SU-DHL-6 (cell line): ENCODE measurements at regions not wholly inside any gene's neighbourhood (a gene's known extent, or its start where the extent isn't known, plus 50 kb on each side); places are given as distances from the start of the nearest gene placed in this dataset.

Experiments
- CTCF ChIP-seq: fragments of 200-600 bp; sonication (generic); IDR thresholded peaks from one replicate; pipeline ENCODE4 v1.5.1; 2017; ENCODE audit warnings: antibody characterized with exemption, mild to moderate bottlenecking, low read length, moderate library complexity; ENCODE audit not compliant: insufficient read depth, poor library complexity, severe bottlenecking
- EZH2phosphoT487 ChIP-seq: fragments of 200-600 bp; sonication (generic), shearing (Covaris generic); conservative IDR thresholded peaks from 2 replicates; pipeline ENCODE4 v1.6.1; 2018; ENCODE audit warnings: mild to moderate bottlenecking, antibody characterized with exemption, low read length, moderate library complexity, mixed read lengths

DNA sequence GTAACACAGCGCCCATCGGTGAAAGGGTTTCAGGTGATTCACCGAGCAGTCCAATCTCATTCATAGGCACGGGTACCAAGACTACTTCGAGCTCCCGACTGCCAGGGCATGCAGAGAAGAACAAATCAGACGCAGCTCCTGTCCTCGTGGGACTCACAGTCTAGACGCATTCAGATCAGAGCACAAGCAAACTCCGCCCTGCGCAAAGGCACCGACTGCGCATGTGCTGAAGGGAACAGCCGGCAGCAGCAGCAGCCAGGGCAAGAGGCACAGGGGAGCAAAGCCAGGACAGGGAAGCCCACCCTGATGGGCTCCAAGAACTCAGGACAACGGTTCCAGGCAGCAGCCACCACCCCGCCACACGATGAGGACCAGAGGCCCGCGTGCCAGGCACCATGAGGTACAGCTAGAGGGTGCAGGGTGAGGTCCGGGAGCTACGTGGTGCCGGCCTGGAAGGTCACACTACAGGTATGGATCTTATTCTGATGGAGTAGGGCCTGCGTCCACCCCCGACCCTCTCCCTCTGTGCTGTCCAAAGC is 315.7 kb downstream of the FOXL1 start:
- TF ChIP-seq CTCF (no peak), EZH2phosphoT487 (no peak)
